HG03060 (cell line): ENCODE measurements at regions not wholly inside any gene's neighbourhood (a gene's known extent, or its start where the extent isn't known, plus 50 kb on each side); places are given as distances from the start of the nearest gene placed in this dataset.
"Not testable (repeated sequence)": the region's sequence is repeated elsewhere in the genome, so short reads cannot be mapped to it uniquely, and the experiment has no call there.

Experiments
- ATAC-seq: cut with Tn5 transposase; IDR thresholded peaks from one replicate; pipeline ENCODE4 v1.9.1; 2021; ENCODE audit warnings: low read depth, moderate number of reproducible peaks; ENCODE audit not compliant: unreplicated experiment

- no peak for ATAC-seq
These were observed 313.1 kb upstream of the ERCC4 start for GRCh38 chr16:13606804-13607203.

GRCh38 chr16:13607289-13607688 lies 312.7 kb upstream of the ERCC4 start:
- no peak for ATAC-seq

- no peak for ATAC-seq
These were observed 308.4 kb upstream of the ERCC4 start for GRCh38 chr16:13611596-13611995.

GRCh38 chr16:13612623-13613022 lies 307.3 kb upstream of the ERCC4 start:
- no peak for ATAC-seq

- ATAC-seq, result no peak
These were observed 306.8 kb upstream of the ERCC4 start for GRCh38 chr16:13613165-13613564.

- no peak for ATAC-seq
These were observed 298.3 kb upstream of the ERCC4 start for GRCh38 chr16:13621639-13622038.

GRCh38 chr16:13628156-13628555 lies 291.8 kb upstream of the ERCC4 start:
- no peak for ATAC-seq

- no peak for ATAC-seq
These were observed 290.2 kb upstream of the ERCC4 start for GRCh38 chr16:13629704-13630103.

GRCh38 chr16:13630374-13630773 lies 289.6 kb upstream of the ERCC4 start:
- ATAC-seq, result no peak

- ATAC-seq, result no peak
These were observed 288.7 kb upstream of the ERCC4 start for GRCh38 chr16:13631213-13631767.

- ATAC-seq, result no peak
These were observed 288.0 kb upstream of the ERCC4 start for GRCh38 chr16:13631916-13632315.

- not testable (repeated sequence) for ATAC-seq
These were observed 287.4 kb upstream of the ERCC4 start for GRCh38 chr16:13632504-13632903.

- ATAC-seq, result no peak
These were observed 286.5 kb upstream of the ERCC4 start for GRCh38 chr16:13633391-13633861.

GRCh38 chr16:13634253-13634652 lies 285.7 kb upstream of the ERCC4 start:
- no peak for ATAC-seq

- no peak for ATAC-seq
These were observed 285.0 kb upstream of the ERCC4 start for GRCh38 chr16:13634959-13635358.

GRCh38 chr16:13638218-13638617 lies 281.7 kb upstream of the ERCC4 start:
- ATAC-seq, result no peak

- ATAC-seq, result no peak
These were observed 276.5 kb upstream of the ERCC4 start for GRCh38 chr16:13643412-13643811.

GRCh38 chr16:13645601-13646245 lies 274.2 kb upstream of the ERCC4 start:
- ATAC-seq, result no peak

- ATAC-seq, result no peak
These were observed 259.1 kb upstream of the ERCC4 start for GRCh38 chr16:13660807-13661206.

GRCh38 chr16:13665876-13666275 lies 254.1 kb upstream of the ERCC4 start:
- no peak for ATAC-seq

- ATAC-seq, result no peak
These were observed 247.8 kb upstream of the ERCC4 start for GRCh38 chr16:13672196-13672595.
